PC-9 (cell line): ENCODE measurements at regions not wholly inside any gene's neighbourhood (a gene's known extent, or its start where the extent isn't known, plus 50 kb on each side); places are given as distances from the start of the nearest gene placed in this dataset.

Experiments
- CTCF ChIP-seq: fragments of 200-600 bp; sonication (generic); conservative IDR thresholded peaks from 2 replicates; pipeline ENCODE4 v1.6.1; 2017; ENCODE audit warnings: mixed run types, antibody characterized with exemption, mild to moderate bottlenecking, moderate library complexity
- EZH2 ChIP-seq: fragments of 200-600 bp; sonication (generic); IDR thresholded peaks from 2 replicates; pipeline ENCODE4 v1.8.0; 2017; ENCODE audit warnings: antibody characterized with exemption, low read depth

- TF ChIP-seq CTCF = no peak
- TF ChIP-seq EZH2 = no peak
Measured at GRCh38 chr5:15446552-15446951, 53.4 kb upstream of the FBXL7 start.
